GM12878 (cell line): ENCODE measurements at regions not wholly inside any gene's neighbourhood (a gene's known extent, or its start where the extent isn't known, plus 50 kb on each side); places are given as distances from the start of the nearest gene placed in this dataset.

Experiments
- ATAC-seq: fragments of 200-7000 bp; cut with Tn5 transposase; 3 replicates; pipeline ENCODE4 v1.9.1; 2020; ENCODE audit warnings: mild to moderate bottlenecking, moderate library complexity
- BruUV-seq: library from RNA; stranded (reverse); fragments of 400-500 nt; replicated peaks from 2 replicates; lab custom pipeline; 2021; lab: Mats Ljungman, UMichigan
- CTCF ChIA-PET: fragments of 300-600 bp; sonication (Branson Sonifier 250); formaldehyde crosslinking; extraction: SDS; loops from one replicate; lab custom pipeline; 2021; ENCODE audit warnings: inconsistent platforms; lab: Yijun Ruan, JAX
- POLR2A ChIA-PET: fragments of 350-600 bp; formaldehyde crosslinking; extraction: SDS; loops from one replicate; lab custom pipeline; 2021; ENCODE audit warnings: inconsistent platforms; lab: Charles Lee
- RAD21 ChIA-PET: fragments of 300-600 bp; sonication (Branson Sonifier 250); formaldehyde crosslinking; loops from one replicate; lab custom pipeline; 2023; ENCODE audit warnings: antibody characterized with exemption; ENCODE audit not compliant: unreplicated experiment; lab: Charles Lee
- SMC1A ChIA-PET: fragments of 300-600 bp; sonication (Branson Sonifier 250); formaldehyde crosslinking; loops from one replicate; lab custom pipeline; 2023; ENCODE audit not compliant: unreplicated experiment, uncharacterized antibody; lab: Charles Lee
- DNase-seq: peaks from one replicate; pipeline ENCODE4 v3.0.0-alpha.2; 2011; ENCODE audit warnings: low read depth, low spot score
- FAIRE-seq: peaks from 3 replicates; lab custom pipeline; 2011; peaks lifted over from hg19 to GRCh38; lab: Jason Lieb, UNC
- H2AFZ ChIP-seq: 2 replicates; pipeline ENCODE4 v1.6.0; 2011; ENCODE audit warnings: low read depth, low read length, control low read depth; ENCODE audit not compliant: control insufficient read depth
- H3K27ac ChIP-seq: 2 replicates; pipeline ENCODE4 v1.5.1; 2011; ENCODE audit warnings: control low read depth; ENCODE audit not compliant: control insufficient read depth, insufficient read depth
- H3K27me3 ChIP-seq, 2 experiments: replicated peaks in 1 of 2; 2 replicates each; pipeline versions ENCODE4 v1.6.0 to v1.6.1; 2011; ENCODE audit warnings: low read length in 1 of 2; ENCODE audit not compliant: control insufficient read depth in 2 of 2, insufficient read depth in 2 of 2
- H3K36me3 ChIP-seq, 2 experiments: 2 replicates each; pipeline ENCODE4 v1.5.1; 2011; ENCODE audit warnings: low read length in 1 of 2; ENCODE audit not compliant: control insufficient read depth in 2 of 2, insufficient read depth in 2 of 2
- H3K4me1 ChIP-seq: 2 replicates; pipeline ENCODE4 v1.6.1; 2011; ENCODE audit warnings: mild to moderate bottlenecking, low read length, moderate library complexity, mixed read lengths; ENCODE audit not compliant: control insufficient read depth, insufficient read depth
- H3K4me2 ChIP-seq: 2 replicates; pipeline ENCODE4 v1.6.0; 2011; ENCODE audit warnings: control low read depth; ENCODE audit not compliant: control insufficient read depth, insufficient read depth
- H3K4me3 ChIP-seq: fragments of 200-600 bp; sonication (generic); 2 replicates; pipeline ENCODE4 v1.5.1; 2016
- H3K79me2 ChIP-seq: 2 replicates; pipeline ENCODE4 v1.6.0; 2011; ENCODE audit warnings: low read length; ENCODE audit not compliant: control insufficient read depth, insufficient read depth
- H3K9ac ChIP-seq: 2 replicates; pipeline ENCODE4 v1.8.0; 2011; ENCODE audit warnings: low read length, control low read depth, mixed read lengths; ENCODE audit not compliant: control insufficient read depth, insufficient read depth
- H3K9me3 ChIP-seq: replicated peaks from 3 replicates; pipeline ENCODE4 v1.5.1; 2011; ENCODE audit warnings: mild to moderate bottlenecking, low read length; ENCODE audit not compliant: control insufficient read depth, insufficient read depth
- H4K20me1 ChIP-seq: 2 replicates; pipeline ENCODE4 v1.6.0; 2011; ENCODE audit not compliant: control insufficient read depth, insufficient read depth
- E2F8 ChIP-seq: fragments of 450-650 bp; IDR thresholded peaks from 2 replicates; pipeline ENCODE4 v1.6.1; 2018; ENCODE audit warnings: mild to moderate bottlenecking, low read depth, moderate library complexity; ENCODE audit not compliant: partially characterized antibody
- EP300 ChIP-seq, 2 experiments: fragments of 150-350 bp in 1 of 2; IDR thresholded peaks; 2 replicates each; pipeline ENCODE4 v1.6.1; 2011 to 2012; ENCODE audit warnings: low read depth in 2 of 2, low read length in 2 of 2, borderline replicate concordance in 1 of 2, improper control_type of control experiment in 1 of 2, inconsistent platforms in 1 of 2; ENCODE audit not compliant: control insufficient read depth in 1 of 2
- JUNB ChIP-seq: IDR thresholded peaks from 2 replicates; pipeline ENCODE4 v1.6.1; 2016; ENCODE audit warnings: antibody characterized with exemption, mild to moderate bottlenecking
- MTA2 ChIP-seq: fragments of 450-650 bp; IDR thresholded peaks from 2 replicates; pipeline ENCODE4 v1.6.1; 2016; ENCODE audit warnings: low read depth, mild to moderate bottlenecking, moderate library complexity
- RUNX3 ChIP-seq: IDR thresholded peaks from 2 replicates; pipeline ENCODE4 v1.6.1; 2012; ENCODE audit warnings: low read length, inconsistent platforms
- SP1 ChIP-seq: IDR thresholded peaks from one replicate; pipeline ENCODE4 v1.6.1; 2011; ENCODE audit warnings: low read depth, low read length
- USF2 ChIP-seq: IDR thresholded peaks from 2 replicates; pipeline ENCODE4 v1.6.1; 2011; ENCODE audit warnings: low read depth, low read length, improper control_type of control experiment, borderline replicate concordance
- ZNF24 ChIP-seq: fragments of 450-650 bp; IDR thresholded peaks from 2 replicates; pipeline ENCODE4 v1.6.1; 2017; ENCODE audit warnings: antibody characterized with exemption, mild to moderate bottlenecking
- WGBS: methylation state at CpG from one replicate; pipeline ENCODE4 v1.1.6; 2016; ENCODE audit warnings: low lambda C conversion rate; ENCODE audit not compliant: insufficient replicate concordance, insufficient coverage; ENCODE audit errors: missing lambda C conversion rate; 5-methylcytosine and 5-hydroxymethylcytosine counted together
- in situ Hi-C: fragments of 300-500 bp; cut with MboI; formaldehyde crosslinking; loops from 9 replicates; pipeline ENCODE4 v1.14.3; 2018; ENCODE audit warnings: mixed read lengths
- intact Hi-C: fragments of 100-400 bp; cut with micrococcal nuclease; formaldehyde crosslinking; loops from one replicate; pipeline ENCODE4 v1.14.2; 2022; ENCODE audit not compliant: unreplicated experiment
- TF ChIP-seq, protein P1 (sequence below): IDR thresholded peaks from 2 replicates; pipeline ENCODE4 v1.6.1; 2012; ENCODE audit warnings: low read depth, low read length, improper control_type of control experiment
- TF ChIP-seq, protein P2 (sequence below): fragments of 450-650 bp; formaldehyde crosslinking; IDR thresholded peaks from 2 replicates; pipeline ENCODE4 v1.4.0; 2022; ENCODE audit warnings: mild to moderate bottlenecking, moderate library complexity

- H4K20me1 ChIP-seq: no peaks in the 10 kb centered on the region
- H2AFZ ChIP-seq: no peak overlapping the region
- BruUV-seq: no TSS peak
- ChIA-PET CTCF (no interaction called here), POLR2A (no interaction called here), SMC1A (no interaction called here), RAD21 (no interaction called here)
- no peak overlapping the region for H3K4me2 ChIP-seq
- no peak overlapping the region for H3K4me3 ChIP-seq
- H3K9ac ChIP-seq: no peak overlapping the region
- H3K79me2 ChIP-seq: no peaks in the 10 kb centered on the region
- intact Hi-C loops (no loop called here), in situ Hi-C loops (no loop called here)
- no peak for DNase-seq
- H3K27ac ChIP-seq: no peak overlapping the region
- TF ChIP-seq ZNF24: no peak
- TF ChIP-seq E2F8: no peak
- TF ChIP-seq JUNB: no peak
- TF ChIP-seq SP1: no peak
- no peak for TF ChIP-seq USF2
- TF ChIP-seq RUNX3: no peak
- no peak for TF ChIP-seq EP300 (IDR thresholded peaks at IDR 0.05; ENCODE audit: borderline replicate concordance in 1 of 2, control insufficient read depth in 1 of 2, low read depth in 2 of 2, low read length in 2 of 2)
- no peak for TF ChIP-seq MTA2
- TF ChIP-seq, protein P1, sequence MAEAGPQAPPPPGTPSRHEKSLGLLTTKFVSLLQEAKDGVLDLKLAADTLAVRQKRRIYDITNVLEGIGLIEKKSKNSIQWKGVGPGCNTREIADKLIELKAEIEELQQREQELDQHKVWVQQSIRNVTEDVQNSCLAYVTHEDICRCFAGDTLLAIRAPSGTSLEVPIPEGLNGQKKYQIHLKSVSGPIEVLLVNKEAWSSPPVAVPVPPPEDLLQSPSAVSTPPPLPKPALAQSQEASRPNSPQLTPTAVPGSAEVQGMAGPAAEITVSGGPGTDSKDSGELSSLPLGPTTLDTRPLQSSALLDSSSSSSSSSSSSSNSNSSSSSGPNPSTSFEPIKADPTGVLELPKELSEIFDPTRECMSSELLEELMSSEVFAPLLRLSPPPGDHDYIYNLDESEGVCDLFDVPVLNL: no peak
- TF ChIP-seq, protein P2, sequence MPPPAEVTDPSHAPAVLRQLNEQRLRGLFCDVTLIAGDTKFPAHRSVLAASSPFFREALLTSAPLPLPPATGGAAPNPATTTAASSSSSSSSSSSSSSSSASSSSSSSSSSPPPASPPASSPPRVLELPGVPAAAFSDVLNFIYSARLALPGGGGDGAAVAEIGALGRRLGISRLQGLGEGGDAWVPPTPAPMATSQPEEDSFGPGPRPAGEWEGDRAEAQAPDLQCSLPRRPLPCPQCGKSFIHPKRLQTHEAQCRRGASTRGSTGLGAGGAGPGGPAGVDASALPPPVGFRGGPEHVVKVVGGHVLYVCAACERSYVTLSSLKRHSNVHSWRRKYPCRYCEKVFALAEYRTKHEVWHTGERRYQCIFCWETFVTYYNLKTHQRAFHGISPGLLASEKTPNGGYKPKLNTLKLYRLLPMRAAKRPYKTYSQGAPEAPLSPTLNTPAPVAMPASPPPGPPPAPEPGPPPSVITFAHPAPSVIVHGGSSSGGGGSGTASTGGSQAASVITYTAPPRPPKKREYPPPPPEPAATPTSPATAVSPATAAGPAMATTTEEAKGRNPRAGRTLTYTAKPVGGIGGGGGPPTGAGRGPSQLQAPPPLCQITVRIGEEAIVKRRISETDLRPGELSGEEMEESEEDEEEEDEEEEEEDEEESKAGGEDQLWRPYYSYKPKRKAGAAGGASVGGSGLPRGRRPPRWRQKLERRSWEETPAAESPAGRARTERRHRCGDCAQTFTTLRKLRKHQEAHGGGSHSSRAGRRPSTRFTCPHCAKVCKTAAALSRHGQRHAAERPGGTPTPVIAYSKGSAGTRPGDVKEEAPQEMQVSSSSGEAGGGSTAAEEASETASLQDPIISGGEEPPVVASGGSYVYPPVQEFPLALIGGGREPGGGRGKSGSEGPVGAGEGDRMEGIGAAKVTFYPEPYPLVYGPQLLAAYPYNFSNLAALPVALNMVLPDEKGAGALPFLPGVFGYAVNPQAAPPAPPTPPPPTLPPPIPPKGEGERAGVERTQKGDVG (CRISPR knock-in tag): no peak
- H3K36me3 ChIP-seq: no peaks in the 10 kb centered on the region
- WGBS: 18% methylated on average over 6 of the region's 6 CpGs
- H3K9me3 ChIP-seq: no peaks in the 10 kb centered on the region
- no peak for FAIRE-seq
- no peaks in the 10 kb centered on the region; a peak in 2 of 4 replicates for H3K27me3 ChIP-seq
- H3K4me1 ChIP-seq: no peaks in the 10 kb centered on the region
- no peak for ATAC-seq
Measured at GRCh38 chr1:47637111-47637685, 199.4 kb downstream of the FOXD2 start.
